HG03457 (cell line): ENCODE measurements at regions not wholly inside any gene's neighbourhood (a gene's known extent, or its start where the extent isn't known, plus 50 kb on each side); places are given as distances from the start of the nearest gene placed in this dataset.
"Not testable (repeated sequence)": the region's sequence is repeated elsewhere in the genome, so short reads cannot be mapped to it uniquely, and the experiment has no call there.

Experiments used
- ATAC-seq: cut with Tn5 transposase; IDR thresholded peaks from one replicate; pipeline ENCODE4 v1.9.1; 2021; ENCODE audit warnings: moderate number of reproducible peaks; ENCODE audit not compliant: unreplicated experiment

DNA sequence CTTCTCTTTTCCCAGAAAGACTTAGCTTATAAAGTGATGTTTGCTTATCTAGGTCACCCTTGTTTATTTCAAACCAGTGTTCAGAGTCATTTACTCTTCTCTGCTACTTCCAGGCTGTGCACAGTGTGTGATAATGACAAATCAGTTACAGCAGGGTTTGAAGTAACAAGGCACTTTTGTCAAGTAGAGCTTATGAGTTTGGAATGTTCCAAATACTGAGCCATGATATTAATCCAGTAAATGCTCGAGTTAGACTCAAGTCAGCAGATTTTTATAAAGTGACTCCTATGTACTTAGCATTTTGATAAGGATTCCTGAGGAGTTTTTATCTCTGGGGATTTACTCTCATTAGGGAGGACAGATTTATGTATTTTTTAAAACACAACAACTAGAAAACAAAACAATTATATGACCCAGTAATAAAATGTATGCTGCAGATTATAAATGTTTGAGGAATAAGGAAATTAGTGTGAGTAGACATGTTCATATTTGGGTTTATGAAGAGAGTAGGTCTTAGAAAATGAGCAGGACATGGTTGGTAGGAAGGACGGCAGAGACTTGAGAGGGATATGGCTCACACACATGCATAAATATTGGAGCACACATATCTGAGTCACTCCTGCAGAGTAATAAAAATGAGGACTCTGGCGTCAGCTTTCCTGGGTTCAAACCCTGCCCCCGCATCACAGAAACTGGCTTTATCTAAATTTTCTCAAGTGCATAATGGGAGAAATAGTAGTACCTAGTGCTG is 271.2 kb downstream of the FBXO8 start:
- ATAC-seq = no peak

DNA sequence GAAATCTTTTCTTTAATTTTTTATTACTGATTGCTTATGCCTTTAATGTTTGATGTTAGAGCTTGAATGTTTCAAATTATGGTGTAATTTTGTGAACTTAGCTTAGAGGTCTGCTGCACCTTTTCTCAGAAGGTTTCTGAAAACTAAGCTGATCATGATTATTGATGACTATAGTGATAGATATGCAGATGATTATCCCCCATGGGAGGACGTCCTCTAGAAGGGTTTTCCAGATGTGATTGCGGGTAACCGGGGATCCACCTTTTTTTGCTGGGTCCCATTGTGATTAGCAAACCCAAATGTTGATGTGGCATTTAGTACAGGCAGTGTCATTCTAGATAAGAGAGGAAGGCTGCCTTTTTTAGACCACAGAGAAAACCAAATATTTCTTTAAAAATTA is 272.9 kb downstream of the FBXO8 start:
- no peak for ATAC-seq

DNA sequence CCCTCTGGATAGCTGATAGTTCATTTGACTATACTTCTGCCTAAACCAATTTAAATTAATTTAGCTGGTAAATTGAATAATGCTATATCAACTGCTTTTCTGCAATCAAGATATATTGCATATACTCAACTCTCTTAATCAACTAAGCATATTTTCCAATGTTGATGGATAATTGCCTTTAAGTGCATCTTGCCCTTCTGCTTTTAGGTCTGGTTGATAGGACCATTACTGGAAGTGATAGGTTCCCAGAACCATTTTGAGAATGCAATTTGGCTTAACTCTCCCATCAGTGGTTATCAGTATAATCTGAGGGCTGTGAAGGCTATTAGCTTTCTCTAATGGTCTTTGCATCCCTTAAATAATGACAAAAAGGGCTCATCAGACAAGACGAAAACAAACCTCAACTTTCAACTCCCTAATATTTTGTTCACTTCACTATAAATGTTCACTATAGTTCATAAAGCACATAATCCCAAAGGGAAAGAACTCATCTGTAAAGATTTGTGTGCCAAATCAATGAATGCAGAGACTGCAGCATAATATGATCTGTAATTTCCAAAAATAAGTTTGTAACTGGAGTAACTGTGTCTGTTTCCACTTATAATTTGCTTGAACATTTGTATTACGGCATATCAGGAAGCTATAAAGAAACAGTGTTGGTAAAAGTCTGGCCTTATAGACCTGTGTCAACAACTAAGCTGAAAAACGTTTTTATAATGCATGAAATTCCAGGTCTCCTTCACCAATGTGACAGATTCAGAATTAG is 273.6 kb downstream of the FBXO8 start:
- no peak for ATAC-seq

DNA sequence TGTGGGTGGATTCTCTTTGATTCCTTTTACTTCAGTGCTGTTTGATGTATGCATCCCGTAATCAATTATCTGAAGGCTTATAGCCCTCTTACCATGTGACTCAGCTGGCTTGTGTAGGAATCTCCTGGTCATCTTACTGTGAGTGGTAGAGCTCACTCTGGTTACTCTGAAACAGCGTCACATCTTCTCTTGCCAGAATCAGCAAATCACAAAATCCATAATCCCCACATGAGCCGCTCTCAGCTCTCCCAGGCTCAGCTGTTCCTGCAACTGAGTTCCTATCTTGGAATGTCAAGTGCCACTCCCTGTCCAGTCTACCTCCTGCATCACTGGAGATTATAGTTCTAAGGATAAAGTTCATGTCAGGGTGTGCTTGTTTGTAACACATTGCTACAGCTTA is 278.0 kb downstream of the FBXO8 start:
- ATAC-seq = no peak

DNA sequence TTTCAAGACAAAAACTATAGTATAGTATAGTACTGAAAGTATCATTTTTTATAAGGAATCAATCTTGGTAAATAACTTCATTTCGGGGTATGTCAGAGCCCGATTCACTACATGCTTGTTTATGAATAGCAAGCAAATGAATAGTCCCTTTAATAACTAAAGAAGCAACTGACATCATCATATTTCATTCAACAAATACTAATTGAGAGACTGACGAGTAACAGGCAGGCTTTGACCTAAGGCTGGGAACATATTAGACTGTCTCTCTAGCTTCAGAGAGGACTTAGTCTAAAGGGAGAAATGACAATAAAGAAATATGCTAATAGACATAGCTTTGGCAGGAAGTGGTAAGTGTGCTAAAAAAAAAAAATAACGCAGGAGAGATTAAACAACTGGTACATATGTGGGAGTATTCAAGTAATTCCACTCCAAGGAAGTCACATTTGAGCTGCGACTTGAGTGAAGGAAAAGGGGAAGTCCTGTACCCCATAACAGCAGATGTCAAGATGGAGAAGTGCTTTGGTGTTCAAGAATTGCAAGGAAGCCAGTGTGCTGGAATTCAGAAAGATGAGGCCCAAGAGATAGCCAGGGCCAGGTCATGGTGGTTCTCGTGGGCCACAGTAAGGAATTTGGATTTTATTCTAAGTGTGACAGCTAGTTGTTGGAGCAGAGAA is 284.9 kb downstream of the FBXO8 start:
- no peak for ATAC-seq

DNA sequence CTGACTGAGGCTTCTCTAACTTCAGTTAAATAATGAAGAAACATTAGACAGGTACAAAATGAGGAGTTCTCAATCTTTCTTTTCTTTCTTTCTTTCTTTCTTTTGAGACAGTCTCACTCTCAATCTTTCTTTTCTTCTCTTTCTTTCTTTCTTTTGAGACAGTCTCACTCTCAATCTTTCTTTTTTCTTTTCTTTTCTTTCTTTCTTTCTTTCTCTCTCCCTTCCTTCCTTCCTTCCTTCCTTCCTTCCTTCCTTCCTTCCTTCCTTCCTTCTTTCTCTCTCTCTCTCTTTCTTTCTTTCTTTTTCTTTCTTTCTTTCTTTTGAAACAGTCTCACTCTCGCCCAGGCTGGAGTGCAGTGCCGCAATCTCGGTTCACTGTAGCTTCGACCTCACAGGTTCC is 287.7 kb downstream of the FBXO8 start:
- ATAC-seq = not testable (repeated sequence)

DNA sequence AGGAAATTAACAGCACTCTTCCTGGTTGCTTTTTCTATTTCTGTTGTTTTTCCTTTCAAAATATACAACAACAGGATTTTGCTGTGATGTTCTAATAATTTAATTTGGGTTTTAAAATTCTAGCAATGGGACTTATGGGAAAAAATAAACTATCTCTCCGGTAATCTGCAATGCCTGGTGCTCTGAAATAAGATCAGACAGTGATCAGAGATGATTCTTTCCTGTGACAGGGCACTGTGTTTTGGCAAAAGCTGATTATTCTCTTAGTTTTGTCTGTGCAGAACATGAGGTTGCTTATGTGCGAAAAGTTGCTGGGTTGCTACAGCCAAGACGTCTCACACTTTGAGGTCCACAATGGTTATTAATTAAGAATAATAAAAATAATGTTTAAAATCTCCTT is 291.7 kb downstream of the FBXO8 start:
- ATAC-seq = no peak

DNA sequence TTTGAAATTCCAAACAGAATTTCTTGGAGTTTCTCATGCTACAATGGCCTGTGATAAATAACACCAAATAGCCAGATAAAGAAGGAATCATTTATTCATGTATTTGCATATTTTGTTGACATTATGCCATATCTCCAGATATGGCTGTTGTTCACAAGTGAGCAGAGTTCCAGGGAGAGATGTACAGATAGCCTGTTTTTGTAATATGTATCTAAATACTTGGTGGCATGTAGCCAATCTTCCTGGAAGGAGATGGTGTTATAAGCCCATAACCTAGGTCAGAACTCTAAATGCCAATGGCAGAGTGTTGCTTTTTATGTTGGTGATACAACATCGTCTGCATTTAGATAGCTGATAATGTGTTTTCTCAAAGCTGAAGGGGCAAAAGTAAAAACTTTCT is 292.2 kb downstream of the FBXO8 start:
- ATAC-seq = no peak

DNA sequence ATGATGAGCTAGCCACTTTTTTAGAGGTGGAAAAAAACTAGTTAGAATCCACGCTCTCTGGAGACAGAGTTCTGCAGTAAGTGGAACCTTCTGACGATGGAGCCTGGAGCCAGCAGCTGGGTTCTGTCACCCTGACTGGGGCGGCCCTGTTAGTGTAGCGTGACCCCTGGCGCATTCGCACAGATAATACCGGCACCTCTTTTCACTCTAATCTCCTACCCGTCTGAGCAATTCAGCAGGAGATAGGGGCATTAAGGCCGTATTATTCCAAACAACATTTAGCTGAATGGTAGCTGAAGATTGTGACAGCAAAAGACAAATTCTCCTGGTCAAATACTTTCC is 292.6 kb downstream of the FBXO8 start:
- ATAC-seq = no peak

DNA sequence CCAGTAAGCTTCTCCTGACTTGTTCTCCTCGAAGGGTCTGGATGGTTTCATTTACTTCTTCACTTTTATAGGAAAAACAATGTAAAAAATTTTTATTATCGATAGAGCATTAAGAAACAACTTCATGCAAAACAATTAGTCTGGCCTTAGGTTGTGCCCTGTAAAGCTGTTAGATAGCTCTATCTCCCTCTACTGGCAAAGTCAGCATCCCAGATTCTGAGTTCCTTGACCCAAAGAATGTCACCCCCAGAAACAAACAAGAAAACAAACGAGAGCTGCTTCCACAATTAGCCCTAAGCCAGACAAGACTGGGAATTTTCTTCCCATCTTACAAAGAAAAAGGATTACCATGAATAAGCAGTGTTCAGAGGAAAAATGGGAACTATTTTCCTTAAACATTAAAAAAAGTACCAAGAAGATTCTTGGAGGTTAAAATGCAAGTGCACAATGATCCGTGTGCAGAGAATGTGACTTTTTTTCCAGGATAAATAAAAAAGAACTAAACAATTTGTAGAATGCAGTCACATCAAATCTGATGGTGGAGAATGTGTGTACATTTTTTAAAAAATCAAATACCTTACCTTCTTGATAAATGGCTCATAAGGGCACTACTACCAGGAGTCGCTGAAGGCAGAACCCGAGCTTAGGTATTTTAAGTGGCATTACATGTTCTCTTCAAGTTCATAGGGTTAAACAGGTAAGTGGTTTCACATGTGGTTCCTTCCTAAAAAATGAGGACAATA is 293.2 kb downstream of the FBXO8 start:
- ATAC-seq = no peak

DNA sequence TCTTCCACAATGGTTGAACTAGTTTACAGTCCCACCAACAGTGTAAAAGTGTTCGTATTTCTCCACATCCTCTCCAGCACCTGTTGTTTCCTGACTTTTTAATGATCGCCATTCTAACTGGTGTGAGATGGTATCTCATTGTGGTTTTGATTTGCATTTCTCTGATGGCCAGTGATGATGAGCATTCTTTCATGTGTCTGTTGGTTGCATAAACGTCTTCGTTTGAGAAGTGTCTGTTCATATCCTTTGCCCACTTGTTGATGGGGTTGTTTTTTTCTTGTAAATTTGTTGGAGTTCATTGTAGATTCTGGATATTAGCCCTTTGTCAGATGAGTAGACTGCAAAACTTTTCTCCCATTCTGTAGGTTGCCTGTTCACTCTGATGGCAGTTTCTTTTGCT is 319.9 kb downstream of the FBXO8 start:
- not testable (repeated sequence) for ATAC-seq

DNA sequence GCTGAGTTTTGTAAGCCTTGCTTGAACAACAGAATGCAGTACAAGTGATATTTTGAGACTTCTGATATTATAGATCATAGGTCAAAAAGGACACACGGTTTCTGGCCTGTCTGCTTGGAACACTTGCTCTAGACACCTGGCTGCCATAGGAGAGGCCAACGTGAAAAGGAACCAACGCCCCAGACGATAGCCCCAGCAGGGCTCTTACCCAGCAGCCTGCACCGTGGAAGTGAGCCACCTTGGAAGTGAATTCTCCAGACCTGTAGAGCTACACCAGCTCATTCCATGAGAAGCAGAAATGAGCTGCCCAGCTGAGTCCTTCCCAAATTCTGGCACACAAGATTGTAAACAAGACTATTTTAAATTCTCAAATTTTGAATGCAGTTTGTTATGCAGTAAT is 323.1 kb downstream of the FBXO8 start:
- ATAC-seq = no peak

DNA sequence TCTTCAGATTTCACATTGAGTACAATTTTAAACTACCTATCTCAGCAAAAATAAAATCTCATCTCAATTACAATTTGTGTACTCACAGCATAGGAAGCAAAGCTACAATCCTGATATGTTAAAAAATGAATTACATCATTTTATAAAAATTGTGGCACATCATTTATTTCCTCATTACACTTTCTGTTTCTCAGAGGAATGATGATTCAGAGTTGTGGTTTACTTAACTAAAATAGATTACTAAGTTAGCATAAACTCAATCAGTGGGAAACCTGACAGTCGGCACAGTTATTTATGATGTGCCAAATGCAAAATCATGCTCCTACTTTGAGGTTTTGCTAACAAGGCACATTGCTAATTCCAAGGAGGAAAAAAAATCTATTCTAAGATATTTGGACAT is 325.0 kb downstream of the FBXO8 start:
- no peak for ATAC-seq

DNA sequence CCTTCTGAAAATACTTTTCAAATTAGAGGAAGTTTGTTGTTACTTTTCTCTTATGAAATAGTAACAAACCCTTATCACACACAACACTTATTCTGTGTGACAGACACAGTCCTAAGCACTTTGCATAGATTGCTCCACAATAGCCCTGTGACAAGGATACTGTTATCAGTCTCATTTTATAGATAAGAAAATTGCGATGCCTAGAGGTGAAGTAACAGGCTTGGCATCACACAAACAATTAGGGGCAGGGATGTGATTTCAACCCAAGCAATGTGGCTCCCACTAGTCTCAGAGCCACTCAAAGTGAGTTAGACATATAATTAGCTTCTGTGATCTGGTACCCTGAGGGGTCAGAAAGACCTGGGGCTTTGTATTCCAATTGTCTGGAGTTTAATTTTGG is 339.9 kb downstream of the FBXO8 start:
- no peak for ATAC-seq

DNA sequence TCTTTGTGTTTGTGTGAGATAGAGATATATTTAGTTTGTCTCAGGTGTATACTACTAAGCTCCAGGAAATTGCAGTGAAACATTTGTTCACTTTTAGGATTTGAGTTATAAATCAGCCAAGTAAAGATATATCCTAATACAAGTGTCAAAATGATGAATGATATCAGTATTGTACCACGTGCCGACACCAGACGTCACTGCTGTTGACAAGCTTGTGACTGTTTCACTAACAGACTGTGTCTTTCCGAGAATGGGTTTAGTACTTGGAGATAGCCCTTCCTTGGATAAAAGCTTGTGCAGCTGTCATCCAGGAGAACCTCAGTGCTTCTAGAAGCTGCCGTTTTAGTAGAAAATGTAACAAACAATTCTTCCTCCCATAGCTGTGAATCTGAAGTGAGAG is 343.3 kb downstream of the FBXO8 start:
- ATAC-seq = no peak

DNA sequence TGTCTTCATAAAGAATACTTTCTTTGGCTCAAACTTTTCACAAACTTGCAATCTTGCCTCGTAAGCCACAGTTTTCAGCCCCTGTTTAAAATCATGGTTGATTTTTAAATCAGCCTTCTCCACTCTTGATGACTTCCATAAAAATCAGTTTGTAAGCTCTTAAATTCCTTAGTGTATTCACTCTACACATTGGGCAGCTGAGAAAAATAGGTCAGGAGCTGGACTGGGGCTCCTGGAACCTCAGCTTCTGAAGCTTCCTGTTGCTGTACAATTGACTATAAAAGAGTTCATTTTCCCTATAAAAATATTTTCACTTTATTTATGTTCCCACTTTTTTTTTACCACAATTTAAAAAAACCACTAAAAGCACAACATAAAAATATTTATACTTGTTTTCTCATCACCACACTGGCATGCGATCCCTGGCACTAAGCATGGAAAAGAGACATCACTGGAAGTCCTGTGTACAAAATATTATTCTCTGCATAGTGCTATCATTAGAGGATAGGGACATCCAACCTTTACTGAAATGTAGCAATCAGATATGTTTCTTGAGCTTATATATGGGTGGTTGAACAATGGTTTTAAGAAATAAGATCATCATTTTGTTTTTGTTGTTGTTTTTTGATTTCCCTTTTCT is 345.7 kb downstream of the FBXO8 start:
- ATAC-seq = no peak

DNA sequence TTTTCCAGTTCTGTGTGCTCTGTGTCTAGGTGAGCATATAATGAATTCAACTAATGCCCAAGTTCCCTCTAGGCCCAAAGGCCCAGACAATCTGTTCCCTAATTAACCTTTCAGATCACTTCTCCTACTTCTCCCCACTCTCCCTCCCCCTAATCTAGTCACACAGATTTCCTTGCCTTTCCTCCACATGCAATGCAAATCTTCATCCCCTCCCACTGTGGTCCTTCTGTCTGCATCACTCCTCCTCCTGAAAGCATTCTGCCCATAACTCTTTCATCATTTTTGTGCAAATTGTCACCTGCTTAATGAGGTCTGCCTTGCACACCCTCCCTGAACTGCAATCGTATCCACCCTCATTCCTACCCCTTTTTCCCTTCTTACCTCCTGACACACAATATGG is 346.6 kb downstream of the FBXO8 start:
- ATAC-seq = no peak

DNA sequence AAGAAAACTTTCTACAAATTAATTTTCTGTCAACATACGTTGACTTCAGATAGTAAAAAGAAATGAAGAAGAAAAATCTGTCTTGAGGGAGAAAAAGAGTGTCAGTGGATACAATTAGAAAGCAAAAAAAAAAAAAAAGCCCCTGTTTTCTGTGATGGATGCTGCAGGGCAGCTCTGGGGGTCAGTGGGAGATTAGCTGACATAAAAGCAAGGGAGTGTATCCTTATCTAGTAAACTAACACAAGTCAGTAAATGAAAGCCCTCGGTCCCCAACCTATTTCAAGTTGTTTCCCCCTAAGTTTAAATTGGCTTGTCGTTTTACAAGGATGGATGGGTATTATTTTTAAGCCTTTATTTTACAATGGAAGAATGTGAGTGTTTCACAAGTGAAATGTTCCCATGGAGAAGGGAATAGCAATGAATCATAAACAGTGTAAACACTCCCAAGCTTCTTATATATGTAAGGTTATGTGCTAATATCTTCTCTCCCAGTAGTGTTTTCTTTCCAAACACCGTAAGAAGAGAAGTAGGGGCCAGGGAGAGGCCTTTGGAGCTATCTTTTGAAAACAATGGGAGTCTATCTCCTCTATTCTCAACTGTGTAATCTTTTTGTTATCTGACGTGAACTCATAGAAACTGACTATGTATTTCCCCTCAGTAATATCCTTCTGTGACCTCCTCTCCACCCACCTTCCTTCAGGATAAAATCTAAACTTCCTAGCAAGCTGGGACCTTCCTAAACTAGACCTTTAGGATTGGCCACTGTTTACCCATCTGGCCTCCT is 347.7 kb downstream of the FBXO8 start:
- ATAC-seq = no peak

DNA sequence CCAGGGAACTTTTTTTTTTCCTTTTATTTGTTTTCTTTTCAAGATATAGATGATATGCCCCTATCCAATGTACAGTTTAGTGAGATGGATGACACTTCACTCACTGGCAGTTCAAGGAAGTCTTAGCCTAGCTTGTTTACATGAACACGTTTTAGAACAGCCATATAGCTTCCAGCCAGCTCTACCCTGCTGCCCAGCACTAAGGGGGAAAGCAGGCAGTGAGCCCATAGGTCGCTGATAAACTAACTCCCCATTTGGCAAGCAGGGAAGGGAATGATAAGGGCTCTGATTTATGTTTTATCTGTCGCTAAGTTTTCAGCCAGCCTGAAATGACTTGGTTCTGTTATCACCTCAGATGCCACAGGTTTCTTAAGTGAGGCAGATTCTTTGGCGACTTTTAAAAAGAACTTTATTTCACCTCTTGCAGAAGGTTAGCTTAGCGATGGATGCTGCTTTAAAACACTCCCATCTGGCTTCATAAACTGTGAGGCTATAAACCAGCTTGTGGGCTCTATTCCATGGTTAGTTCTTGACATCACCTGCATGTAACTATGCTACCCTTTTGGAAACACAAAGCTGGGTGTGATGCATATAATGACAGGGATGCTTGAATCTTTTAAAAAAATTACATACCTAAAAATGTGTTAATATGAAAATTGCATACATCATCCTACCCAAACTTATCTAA is 348.4 kb downstream of the FBXO8 start:
- no peak for ATAC-seq

DNA sequence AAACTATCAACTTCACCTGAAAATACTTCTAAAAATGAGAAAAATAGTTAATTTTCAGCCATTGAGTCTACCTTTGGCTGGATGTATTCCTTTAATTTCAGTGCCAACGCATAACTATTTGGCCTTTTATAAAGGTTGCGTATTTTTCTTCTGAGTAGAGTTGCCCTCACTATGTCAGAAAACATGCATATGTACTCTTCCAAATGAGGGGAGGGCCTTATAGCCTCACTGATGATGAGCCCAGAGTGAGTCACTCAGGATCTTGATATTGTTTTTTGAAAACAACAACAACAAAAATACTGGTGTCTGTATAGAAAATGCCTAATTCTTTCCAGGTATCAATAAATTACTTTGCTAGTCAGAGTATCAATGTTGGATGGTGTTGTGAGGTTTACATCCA is 349.3 kb downstream of the FBXO8 start:
- no peak for ATAC-seq
